HS-27A (cell line): ENCODE measurements at regions not wholly inside any gene's neighbourhood (a gene's known extent, or its start where the extent isn't known, plus 50 kb on each side); places are given as distances from the start of the nearest gene placed in this dataset.
"Not testable (repeated sequence)": the region's sequence is repeated elsewhere in the genome, so short reads cannot be mapped to it uniquely, and the experiment has no call there.

Experiments used
- DNase-seq: peaks from one replicate; pipeline ENCODE4 v3.0.0-alpha.2; 2012; ENCODE audit warnings: low read depth, missing footprints

DNA sequence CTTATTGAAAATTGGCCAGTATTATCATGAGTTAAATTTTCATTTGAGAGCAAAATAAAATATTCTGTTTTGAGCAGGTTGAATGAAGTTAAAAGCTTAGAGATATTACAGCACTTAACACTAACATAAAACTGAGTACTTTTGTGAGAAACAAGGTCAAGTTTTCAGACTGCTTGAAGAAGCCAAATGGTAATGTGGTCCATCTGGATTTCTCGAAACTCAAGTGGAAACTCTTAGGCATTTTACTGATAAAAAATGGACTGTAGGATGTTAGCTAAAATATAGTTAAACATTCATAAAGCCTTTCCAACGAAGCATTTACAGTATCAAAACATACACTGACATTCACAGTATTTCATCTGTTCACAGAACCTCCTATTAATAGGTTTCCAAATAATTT is 528.1 kb upstream of the SEMA3D start:
- DNase-seq = no peak

DNA sequence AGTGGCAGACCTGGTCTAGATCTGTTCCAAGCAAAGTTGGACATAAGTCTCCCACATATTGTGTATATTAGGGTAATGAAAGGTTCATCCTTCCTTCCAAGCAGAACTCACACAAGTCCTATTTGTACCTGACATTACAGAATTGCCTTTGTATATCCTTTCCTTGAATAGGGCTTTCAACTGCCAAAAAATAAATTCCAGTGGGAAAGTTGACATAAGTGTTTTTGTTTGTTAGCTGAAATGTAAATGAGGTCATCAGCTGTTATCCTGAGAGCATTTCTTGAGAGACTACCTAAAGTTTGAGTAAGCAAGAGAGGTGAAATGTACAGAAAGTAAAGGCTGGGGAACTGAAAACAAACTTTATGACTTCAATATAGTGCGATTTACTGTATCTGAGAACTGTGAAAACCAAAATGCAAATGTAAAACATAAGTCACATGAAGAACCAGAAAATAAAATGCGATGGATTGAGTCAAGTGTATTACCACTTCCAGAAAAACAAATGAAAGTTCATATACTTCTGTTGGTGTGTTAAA is 527.3 kb upstream of the SEMA3D start:
- DNase-seq = no peak

DNA sequence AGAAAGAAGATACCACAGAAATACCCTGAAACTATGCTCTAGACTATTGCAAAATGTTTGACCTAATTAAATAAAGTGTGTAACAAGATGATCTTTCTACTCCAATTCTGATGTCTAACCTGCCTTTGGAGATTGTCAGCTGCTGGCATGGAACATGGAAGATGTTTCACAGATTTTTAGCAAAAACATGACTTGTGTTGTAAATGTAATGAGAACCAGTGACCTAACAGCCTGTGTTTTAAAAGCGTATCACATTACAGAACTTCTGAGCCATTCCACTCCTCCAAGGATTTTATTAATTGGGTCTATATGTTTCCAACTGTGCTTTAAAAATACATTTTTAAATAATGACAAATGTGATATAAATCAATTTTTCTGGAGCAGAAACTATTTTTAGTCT is 526.3 kb upstream of the SEMA3D start:
- DNase-seq = no peak

DNA sequence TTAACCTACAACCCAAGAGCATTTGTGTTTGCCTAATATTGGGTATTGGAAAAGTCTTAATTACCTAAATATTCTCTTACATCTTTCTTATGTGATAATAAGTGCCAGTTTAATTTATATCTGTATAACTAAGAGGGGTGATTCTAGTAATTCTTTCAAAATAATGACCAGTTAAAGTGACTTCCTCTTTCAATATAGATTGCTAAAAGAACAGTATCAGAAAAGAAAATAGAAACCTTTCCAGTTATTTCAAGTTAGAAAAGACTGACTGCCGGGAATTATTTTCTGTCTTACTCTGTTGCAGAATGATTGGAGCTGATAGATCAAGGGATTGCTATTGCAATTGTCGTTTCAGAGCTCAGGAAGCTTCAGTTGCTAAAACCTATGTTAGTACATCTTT is 525.0 kb upstream of the SEMA3D start:
- no peak for DNase-seq

DNA sequence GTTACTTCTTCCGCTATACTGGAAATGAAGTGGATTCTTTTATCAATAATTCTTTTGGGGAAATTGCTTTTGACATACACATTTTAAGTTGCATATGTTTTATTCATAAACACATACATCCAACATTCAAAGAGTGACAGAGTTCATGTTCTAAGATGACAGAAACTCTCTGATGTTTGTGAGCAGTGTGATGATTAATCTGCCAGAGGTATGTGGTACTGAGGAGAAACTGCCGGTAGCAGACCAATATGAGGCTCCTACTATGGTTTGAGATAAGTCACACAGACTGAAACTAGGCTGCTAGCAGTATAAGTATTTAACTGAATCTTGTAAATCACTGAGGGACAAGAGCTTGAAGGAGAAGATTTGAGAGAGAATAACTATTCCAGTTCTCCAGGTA is 524.1 kb upstream of the SEMA3D start:
- no peak for DNase-seq

DNA sequence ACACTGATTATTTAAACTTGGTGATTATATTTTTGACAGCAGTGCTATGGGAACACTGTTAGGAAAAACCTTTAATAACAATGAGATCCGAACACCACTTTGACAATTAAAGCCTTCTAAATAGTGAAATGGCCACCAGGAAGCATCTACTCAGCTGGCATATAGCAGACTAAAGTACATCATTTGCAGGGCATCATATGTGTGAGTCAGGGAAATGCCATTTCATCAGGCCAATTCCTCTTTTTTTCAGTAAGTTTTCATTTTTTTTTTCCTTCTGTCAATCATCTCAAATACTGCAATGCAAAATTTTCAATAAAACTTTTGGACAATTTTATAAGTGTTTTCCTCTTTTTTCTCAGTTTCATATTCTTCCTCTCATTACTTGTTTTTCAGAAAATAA is 521.4 kb upstream of the SEMA3D start:
- no peak for DNase-seq

DNA sequence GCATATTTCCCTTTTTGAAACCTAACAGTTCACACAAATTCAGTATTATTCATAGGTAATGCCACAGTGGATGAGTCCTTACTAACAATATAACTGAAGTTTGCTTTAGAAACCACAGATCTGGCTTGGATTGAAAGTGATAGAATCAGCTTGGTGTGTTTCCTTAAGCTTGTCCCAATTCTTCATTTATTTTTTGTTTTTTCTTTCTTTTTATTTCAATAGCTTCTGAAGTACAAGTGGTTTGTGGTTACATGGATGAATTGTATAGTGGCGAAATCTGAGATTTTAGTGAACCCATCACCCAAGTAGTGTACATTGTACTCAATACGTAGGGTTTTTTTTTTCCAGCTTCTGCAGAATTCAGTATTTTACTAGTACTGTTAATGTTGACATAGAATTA is 518.2 kb upstream of the SEMA3D start:
- no peak for DNase-seq

DNA sequence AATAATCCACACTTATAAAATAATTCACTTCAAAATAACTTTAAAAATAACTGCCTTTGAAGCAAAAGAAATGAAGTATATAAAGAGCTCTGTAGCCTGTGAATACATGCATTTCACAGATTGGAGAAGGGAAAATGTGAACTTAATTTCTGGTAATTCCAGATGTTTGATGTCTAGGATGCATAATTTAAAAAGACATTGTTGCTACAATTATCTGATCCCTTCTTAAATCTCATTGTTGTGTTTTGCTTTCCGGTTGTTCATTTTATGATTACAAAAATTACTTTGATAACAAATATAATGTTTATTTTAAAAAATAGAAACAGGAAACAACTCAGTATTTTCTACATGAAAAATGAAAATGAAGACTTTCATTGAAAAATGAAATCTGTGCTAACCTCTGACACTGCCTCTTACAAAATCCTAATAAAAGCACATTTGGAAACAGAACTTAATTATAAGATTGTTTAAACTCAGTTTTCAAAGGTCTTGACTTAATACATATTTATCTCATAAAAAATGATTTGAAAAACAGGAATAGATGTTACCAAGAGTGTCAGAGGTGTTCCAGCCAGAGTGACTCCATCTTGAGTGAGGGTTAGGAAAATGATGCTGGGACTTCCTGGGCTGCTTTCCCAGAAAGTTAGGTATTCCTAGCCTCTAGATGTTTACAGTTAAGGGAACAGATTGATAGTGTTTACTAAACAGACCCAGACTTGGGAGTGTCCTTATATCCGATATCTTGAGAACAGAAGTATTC is 516.6 kb upstream of the SEMA3D start:
- no peak for DNase-seq

DNA sequence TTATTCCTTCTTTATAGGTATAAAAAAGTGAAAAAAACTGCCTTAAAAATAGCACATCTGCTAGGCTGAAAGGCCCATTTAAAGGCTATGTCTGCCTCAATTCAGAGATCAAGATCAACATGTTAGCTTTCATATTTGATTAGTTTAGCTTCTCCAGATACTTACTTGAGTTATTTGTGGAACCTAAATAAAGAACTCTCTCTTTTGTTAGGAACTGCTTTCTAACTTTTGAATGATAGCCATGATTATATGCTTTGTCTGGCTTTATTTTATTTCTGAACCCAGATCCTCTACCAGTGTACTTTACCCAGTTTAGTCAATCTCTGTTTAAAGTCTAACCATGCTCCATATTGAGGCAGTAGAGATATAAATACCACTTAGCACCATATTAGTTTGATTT is 515.5 kb upstream of the SEMA3D start:
- DNase-seq = no peak

DNA sequence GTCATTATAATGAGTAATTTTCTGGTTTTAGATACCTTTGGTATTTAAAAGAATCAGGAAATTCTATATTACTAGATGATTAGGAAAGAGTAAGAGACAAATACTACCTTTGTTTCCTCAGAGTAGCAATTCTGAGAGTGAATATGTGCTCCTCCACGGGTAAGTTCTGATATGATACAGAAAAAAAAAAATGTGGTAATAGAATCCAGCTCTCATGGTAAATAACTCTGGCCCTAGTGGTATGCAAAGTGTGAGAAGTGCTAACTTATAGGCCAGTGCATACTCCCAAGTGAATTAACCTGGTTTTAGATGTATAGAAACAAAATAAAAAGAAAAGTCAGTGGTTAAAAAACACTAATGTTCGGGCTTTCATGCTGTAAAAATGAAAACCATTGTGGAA is 512.6 kb upstream of the SEMA3D start:
- no peak for DNase-seq

DNA sequence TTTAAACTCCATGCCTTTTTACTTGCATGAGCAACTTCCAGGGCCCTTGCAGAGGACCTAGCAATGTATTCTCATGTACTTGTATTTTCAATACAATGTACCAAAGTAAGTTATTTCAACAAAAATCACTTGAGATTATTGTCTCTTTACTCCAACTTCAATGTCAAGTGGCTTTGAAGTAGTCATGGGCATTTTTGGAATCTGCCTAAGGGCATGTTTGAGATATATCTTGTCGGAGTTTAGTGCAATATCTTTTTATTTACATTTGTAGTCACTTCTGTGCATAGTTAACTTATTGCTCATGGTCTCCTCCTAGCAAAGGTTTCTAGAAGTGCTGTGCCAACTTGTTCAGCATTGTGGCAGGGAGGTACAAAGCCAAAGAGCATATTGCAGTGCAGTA is 508.7 kb upstream of the SEMA3D start:
- DNase-seq = no peak

DNA sequence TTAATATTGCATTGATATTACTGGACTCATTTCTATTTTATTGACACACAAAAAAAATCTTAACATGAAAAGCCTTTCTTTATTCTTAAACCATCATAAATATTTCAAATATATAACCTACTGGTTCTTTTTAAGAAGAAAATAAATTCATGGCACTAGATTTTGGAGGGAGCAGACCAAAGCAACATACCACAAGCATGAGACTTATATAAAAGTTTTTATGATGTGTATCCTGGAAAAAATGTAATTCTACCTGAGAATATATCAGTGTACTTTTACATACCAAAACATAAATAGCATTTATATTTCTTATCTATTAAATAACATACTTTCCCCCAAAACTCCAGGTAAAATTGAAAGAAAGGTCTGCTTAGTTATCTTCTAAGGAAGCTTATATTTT is 508.2 kb upstream of the SEMA3D start:
- no peak for DNase-seq

DNA sequence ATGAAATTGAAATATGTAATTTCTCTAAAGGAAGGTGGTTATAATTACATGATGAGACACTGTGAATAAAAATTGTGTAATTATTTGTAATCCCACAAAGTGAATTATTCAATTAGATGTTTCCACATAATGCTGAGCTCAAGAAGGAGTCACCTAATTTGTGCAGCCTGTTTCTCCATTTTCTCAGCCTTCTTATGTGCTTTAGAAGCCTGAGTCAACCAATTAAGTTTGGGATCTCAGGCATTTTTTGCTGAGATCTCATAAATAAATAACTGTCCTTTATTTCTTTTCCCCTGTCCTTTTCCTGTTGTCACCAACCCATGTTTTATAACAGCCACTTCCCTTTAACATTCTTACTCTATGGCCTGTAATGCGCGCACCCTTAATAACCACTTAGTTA is 506.5 kb upstream of the SEMA3D start:
- DNase-seq = no peak

DNA sequence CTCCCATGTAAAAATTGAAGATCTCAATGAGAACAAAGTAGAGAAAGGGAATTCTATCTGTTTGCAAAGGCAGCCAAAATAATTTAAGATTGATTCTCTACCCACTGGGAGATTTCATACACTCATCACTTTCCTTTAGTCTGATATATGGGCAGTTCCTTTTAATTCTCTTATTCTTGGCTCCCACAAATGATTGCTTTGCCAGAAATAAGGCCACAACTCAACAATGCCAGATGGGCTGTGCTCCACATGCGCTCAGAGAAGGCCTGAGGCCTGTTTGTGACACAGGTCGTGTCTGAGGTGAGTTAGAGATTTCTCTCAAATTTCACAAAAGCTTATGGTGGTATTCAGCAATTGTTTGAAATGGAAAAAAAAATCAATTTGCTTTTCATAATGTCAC is 501.9 kb upstream of the SEMA3D start:
- DNase-seq = no peak

DNA sequence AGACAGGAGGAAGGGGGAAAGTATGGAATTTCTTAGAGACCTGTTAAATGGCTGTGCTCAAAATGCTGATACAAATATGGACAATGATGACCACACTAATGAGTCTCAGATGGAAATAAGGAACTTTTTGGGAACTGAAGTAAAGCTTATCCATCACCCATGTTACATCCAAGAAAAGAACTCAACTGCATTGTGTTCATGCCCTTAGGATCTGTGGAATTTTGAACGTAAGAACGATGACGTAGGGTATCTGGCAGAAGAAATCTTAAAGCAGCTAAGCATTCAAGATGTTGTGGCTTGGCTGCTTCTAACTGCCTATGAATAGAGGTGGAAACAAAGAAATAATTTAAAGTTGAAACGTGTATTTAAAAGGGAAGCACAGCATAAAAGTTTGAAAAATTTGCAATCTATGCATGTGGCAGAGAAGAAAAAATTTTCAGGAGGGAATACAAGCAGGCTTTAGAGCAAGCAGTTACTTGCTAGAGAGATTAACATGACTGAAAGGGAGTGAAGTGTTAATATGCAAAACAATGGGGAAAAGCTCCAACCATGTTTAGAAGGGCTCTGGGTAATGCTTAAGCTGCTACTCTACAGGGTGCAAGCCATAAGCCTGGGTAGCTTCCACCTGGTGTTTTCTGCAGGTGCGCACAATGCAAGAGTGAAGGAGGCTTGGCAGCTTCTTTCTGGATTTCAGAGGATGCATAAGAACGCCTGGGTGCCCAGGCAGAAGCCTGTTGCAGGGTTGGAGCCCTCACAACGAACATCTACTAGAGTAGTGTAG is 499.7 kb upstream of the SEMA3D start:
- no peak for DNase-seq

DNA sequence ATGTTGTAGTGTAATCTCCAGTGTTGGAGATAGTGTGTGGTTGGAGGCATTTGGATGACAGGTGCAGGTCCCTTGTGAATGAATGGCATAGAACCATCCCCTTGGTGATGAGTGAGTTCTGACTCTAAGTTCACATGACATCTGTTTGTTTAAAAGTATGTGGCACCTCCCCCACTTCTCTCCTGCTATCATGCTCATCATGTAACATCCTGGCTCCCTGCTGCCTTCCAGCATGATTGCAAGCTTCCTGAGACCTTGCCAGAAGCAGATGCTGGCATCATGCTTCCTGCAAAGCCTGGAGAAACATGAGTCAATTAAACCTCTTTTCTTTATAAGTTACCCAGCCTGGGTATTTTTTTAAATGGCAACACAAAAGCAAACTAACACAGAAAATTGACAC is 499.0 kb upstream of the SEMA3D start:
- no peak for DNase-seq

DNA sequence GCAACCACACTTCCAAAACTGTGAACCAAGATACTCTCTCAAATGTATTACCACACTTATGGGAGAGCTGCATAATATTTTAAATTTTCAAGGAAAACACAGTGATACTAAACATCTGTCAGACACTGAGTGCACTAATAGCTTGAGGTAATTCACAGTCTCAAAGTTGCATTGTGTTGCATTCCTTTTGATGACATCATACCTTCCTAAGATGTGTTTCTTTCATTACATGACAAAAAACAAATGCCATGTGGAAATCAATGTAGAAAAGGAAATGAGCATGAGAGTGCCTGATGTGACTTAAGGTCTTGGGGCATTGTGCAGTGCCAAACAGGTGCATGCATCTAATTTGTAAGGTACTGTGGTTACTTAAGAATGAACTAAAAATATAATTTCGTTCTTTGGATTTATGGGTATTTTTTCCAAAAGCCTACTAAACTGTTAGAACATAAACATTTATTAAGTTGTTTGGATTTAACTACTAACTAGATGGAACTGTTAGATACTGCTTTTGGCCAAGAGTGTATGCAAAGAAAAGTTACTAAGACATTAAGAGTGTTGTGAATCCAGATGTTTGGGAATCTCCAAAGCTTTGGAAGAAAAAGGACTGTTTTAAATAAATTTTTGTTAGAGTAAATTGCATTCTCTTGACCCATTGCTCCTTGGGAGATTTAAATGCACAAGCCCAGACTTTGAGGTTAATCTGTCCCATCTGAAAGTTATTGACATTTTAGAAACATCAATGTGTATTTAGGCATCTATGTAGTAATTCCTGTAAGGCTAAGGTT is 496.2 kb upstream of the SEMA3D start:
- no peak for DNase-seq

DNA sequence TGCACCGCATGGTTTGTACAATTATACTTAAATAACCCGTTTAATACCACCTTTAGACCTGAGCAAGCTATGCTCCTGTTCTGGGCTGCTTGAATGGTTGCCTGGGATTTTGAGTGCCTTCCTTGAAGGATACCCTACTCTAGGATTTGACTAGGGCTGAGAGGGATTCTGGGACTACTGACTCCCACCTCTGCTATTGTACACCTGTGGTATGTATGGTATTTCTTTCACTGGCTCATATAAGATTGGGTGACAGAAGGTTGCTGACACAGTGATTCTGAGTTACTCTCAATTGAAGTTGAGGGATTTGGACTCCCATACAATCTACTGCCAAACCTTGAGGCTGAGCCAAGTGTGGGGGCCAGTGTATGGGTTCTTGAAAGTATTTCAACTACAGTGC is 494.4 kb upstream of the SEMA3D start:
- no peak for DNase-seq

DNA sequence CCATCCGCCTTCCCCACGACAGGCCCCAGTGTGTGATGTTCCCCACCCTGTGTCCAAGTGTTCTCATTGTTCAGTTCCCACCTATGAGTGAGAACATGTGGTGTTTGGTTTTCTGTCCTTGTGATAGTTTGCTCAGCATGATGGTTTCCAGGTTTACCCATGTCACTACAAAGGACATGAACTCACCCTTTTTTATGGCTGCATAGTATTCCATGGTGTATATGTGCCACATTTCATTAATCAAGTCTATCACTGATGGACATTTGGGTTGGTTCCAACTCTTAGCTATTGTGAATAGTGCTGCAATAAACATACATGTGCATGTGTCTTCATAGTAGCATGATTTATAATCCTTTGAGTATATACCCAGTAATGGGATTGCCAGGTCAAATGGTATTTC is 488.2 kb upstream of the SEMA3D start:
- not testable (repeated sequence) for DNase-seq

DNA sequence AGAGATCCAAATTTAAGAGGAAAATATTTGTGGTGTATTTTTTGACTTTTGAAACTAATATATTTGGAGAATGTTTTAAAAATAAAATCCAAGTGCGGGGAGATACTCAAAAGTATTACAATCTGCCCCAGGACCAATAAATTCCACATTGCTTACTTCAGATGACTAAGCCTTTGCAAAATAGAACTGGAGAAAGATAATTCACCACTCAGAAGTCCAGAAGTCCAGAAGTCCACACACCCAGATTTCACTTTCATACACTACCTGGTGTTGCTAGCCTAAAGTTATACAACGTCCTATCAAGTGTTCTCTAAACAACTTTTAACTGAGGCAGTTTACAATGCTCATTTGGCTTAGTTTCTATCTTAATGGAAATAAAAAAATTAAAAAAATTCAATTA is 487.0 kb upstream of the SEMA3D start:
- no peak for DNase-seq

DNA sequence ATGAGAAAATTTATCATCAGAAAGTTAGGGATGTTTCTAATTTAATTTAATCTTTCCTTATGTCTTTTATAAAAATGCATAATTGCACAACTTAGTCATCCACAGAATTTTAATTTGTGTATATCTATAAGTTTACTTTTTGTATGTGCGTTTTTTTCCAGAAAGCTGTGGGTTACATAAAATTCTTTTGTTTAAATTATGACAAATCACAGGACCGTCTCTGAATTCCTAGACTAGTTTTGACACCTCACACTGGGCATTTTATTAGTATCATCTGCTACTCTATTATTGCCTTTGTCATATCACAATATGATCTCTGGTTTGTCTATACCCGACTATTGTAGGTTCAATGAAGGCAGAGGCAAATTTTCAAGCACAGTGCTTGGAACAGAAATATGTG is 482.4 kb upstream of the SEMA3D start:
- no peak for DNase-seq

DNA sequence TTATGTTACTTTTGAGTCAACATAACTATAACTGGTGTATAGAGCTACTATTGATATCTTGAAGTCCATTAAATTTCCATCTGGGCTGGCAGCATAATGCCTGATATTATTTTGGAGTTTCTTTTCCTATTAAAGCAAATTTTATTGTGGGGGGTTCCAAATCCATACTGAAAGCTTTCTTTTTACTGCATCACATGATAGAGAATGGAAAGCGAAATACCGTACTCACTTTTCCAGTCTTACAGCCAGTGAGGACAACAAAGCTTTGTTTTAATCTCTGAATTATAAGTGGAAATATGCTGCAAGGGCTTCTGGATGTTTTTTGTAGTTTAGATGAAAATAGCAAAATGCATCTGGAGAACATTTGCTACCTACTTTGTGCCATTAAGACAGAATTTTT is 477.5 kb upstream of the SEMA3D start:
- no peak for DNase-seq

DNA sequence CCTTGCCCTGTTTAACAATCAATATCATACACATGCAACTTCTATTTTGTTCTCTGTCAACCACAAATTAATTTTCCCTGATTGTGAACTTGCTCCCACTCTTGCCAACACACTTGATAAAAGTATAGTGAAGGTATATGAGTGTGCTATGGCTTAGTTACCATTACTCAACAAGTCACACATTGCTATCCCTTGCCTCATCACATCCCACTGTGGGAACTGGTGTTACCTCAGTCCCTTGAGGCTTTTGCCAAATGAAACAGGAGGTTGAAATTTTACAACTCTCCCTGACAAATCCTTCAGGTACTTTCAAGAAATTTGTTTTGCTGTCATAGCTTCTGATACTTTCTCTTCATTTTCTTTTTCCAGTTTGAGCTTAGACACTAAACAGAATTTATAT is 472.5 kb upstream of the SEMA3D start:
- no peak for DNase-seq
